ENCODE measurements at regions not wholly inside any gene's neighbourhood (a gene's known extent, or its start where the extent isn't known, plus 50 kb on each side); places are given as distances from the start of the nearest gene placed in this dataset.

DNA sequence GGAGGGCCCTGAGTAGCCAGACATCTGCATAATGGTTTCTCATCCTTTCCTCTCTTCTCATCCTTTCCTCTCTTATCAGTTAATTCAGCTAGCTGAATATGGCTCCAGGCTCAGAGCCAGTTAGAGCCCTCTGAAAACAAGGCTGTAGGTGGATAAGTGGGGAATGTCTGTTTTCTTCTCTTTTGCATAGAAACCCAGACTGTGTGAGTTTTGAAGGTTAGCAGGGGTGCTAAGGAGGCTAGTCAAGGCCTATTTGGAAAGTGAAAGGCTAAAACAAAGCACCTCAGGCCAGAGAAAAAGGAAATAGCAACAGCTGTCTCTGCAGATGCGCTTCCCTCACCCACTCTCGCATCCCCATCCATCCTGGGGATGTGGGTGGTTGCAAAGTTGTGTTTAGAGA, 420.9 kb downstream of the SHISA9 start:
- no peak for TF ChIP-seq EZH2 (IDR thresholded peaks at IDR 0.05; ENCODE audit: borderline replicate concordance, low read depth, low read length, severe bottlenecking)
- TF ChIP-seq, protein P1, sequence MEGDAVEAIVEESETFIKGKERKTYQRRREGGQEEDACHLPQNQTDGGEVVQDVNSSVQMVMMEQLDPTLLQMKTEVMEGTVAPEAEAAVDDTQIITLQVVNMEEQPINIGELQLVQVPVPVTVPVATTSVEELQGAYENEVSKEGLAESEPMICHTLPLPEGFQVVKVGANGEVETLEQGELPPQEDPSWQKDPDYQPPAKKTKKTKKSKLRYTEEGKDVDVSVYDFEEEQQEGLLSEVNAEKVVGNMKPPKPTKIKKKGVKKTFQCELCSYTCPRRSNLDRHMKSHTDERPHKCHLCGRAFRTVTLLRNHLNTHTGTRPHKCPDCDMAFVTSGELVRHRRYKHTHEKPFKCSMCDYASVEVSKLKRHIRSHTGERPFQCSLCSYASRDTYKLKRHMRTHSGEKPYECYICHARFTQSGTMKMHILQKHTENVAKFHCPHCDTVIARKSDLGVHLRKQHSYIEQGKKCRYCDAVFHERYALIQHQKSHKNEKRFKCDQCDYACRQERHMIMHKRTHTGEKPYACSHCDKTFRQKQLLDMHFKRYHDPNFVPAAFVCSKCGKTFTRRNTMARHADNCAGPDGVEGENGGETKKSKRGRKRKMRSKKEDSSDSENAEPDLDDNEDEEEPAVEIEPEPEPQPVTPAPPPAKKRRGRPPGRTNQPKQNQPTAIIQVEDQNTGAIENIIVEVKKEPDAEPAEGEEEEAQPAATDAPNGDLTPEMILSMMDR (IDR thresholded peaks at IDR 0.05; ENCODE audit: borderline replicate concordance, extremely low read depth, low read length, poor library complexity, severe bottlenecking) = no peak
